ENCODE measurements at regions not wholly inside any gene's neighbourhood (a gene's known extent, or its start where the extent isn't known, plus 50 kb on each side); places are given as distances from the start of the nearest gene placed in this dataset.

DNA sequence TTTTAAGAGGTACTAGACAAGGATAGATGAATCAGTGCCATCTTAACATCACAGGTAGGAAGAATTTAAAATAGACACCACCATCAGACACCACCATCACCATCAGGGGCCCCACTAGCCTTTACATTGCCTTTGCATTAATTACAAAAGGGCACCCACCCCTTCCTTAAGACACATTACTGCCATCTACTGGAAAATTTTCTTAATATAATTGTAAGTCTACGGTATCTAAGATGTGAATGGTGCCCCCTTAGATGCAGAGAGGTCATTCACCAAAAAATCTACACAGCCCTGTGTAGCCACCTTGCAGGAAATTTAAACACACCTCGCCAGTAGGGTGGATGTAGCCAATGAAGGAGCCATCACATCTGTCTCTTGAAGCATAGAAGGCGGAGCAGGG, 184.1 kb downstream of the MID1IP1 start:
- Histone ChIP-seq H3K27me3 (ENCODE audit: control insufficient read depth, insufficient read depth, low read length) (peaks cover 17% of the 10 kb centered on the region), H3K27ac (ENCODE audit: low read length) (no peak overlapping the region), H3K9me3 (replicated peaks; ENCODE audit: control insufficient read depth, low read depth, low read length) (no peaks in the 10 kb centered on the region), H3K36me3 (ENCODE audit: control insufficient read depth, insufficient read depth, low read length) (no peaks in the 10 kb centered on the region), H3K4me3 (ENCODE audit: low read length) (no peak overlapping the region), H3K4me1 (ENCODE audit: control insufficient read depth, insufficient read depth, low read length) (no peaks in the 10 kb centered on the region)
- DNase-seq, result no peak
- 75% methylated on average over 1 of the region's 3 CpGs for WGBS (ENCODE audit: insufficient coverage)

DNA sequence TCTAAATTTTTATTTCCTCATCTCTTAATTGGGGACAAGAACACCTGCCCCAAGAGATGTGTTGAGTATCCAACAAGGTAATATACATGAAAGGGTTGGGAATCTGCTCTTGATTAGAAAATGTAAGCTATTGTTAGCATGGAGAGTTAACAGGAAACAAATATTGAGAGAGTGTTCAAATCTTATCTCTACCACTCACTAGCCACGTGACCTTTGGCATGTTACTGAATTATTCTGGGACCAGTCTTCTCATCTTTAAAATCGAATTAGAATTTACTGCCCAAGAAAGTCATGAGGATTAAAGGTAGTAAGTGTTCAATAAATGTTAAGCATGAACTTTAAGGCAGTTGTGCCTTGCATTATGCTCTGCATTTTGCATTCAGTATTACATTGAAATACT, 184.7 kb downstream of the MID1IP1 start:
- Histone ChIP-seq H3K27ac (ENCODE audit: low read length) (no peak overlapping the region), H3K4me3 (ENCODE audit: low read length) (no peak overlapping the region), H3K27me3 (ENCODE audit: control insufficient read depth, insufficient read depth, low read length) (peaks cover 17% of the 10 kb centered on the region), H3K36me3 (ENCODE audit: control insufficient read depth, insufficient read depth, low read length) (no peaks in the 10 kb centered on the region), H3K9me3 (replicated peaks; ENCODE audit: control insufficient read depth, low read depth, low read length) (no peaks in the 10 kb centered on the region), H3K4me1 (ENCODE audit: control insufficient read depth, insufficient read depth, low read length) (no peaks in the 10 kb centered on the region)
- WGBS (ENCODE audit: insufficient coverage), result no CpG with 5 or more reads among the region's 2 CpGs
- DNase-seq, result no peak

DNA sequence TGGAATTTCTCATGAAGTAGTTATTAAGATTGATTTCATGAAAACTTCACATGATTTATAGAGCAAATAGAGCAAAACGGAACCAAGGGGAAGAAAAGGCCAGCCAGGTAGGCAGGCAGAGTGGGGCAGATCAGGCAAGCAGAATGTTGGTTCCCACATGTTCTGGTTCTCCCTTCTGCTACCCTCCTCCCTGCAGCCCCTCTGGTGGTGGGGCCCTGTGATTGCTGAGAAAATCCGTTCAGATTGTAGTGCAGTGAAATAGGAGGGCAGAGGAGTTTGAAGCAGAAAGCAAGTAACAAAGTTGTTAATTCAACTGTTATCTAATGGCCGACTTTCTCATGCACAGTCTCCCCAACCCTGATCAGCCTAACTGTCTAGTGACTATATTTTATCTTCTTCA, 185.3 kb downstream of the MID1IP1 start:
- Histone ChIP-seq H3K4me3 (ENCODE audit: low read length) (no peak overlapping the region), H3K27me3 (ENCODE audit: control insufficient read depth, insufficient read depth, low read length) (peaks cover 17% of the 10 kb centered on the region), H3K27ac (ENCODE audit: low read length) (no peak overlapping the region), H3K4me1 (ENCODE audit: control insufficient read depth, insufficient read depth, low read length) (no peaks in the 10 kb centered on the region), H3K36me3 (ENCODE audit: control insufficient read depth, insufficient read depth, low read length) (no peaks in the 10 kb centered on the region), H3K9me3 (replicated peaks; ENCODE audit: control insufficient read depth, low read depth, low read length) (no peaks in the 10 kb centered on the region)
- DNase-seq, result no peak
- WGBS (ENCODE audit: insufficient coverage), result no CpG with 5 or more reads among the region's 3 CpGs

DNA sequence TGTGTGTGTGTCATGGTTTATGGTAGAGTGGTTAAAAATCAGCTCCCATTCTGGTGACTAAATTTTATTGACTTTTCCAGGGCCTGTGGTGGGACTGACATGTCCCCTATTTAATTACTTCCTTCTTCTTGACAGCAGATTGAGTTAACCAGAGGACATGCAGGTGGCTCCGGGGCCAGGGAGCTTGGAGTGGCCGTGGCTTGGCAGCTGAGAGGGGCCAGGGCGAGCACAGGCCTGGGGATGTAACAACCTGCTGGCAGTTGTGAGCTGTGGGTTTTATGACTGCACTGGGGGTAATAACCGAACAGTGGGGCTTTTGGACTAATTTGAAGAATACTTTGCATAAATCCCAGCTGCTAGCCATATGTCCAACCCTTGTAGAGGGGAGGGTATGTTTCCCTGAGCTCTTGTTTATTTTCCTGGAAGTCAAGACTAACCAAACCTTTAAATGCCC, 186.0 kb downstream of the MID1IP1 start:
- Histone ChIP-seq H3K4me3 (ENCODE audit: low read length) (no peak overlapping the region), H3K9me3 (replicated peaks; ENCODE audit: control insufficient read depth, low read depth, low read length) (no peaks in the 10 kb centered on the region), H3K27ac (ENCODE audit: low read length) (no peak overlapping the region), H3K4me1 (ENCODE audit: control insufficient read depth, insufficient read depth, low read length) (no peaks in the 10 kb centered on the region), H3K36me3 (ENCODE audit: control insufficient read depth, insufficient read depth, low read length) (no peaks in the 10 kb centered on the region), H3K27me3 (ENCODE audit: control insufficient read depth, insufficient read depth, low read length) (peaks cover 18% of the 10 kb centered on the region)
- 34% methylated on average over 4 of the region's 4 CpGs for WGBS (ENCODE audit: insufficient coverage)
- no peak for DNase-seq

DNA sequence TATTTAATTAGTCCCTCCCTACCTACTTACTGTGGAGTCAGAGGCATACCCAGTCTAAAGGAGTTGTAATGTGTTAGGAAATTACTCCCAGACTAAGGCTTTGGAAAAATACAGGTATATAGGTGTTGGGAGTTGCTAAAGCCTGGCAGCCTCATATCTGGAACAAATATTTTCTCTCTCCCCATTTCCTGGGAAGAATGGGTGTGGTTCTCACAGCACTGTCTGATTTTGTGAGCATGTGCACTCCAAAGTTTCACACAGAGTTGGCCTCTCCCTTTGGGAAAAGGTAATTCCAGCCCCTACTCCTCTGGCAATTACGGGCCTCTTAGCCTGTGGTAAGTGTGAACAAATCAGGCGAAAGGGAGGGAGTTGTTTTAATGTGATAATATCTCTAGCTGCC, 187.0 kb downstream of the MID1IP1 start:
- H3K36me3 ChIP-seq (ENCODE audit: control insufficient read depth, insufficient read depth, low read length), result no peaks in the 10 kb centered on the region
- no peaks in the 10 kb centered on the region for H3K4me1 ChIP-seq (ENCODE audit: control insufficient read depth, insufficient read depth, low read length)
- DNase-seq, result no peak
- 80% methylated on average over 1 of the region's 2 CpGs for WGBS (ENCODE audit: insufficient coverage)
- H3K9me3 ChIP-seq (replicated peaks; ENCODE audit: control insufficient read depth, low read depth, low read length), result no peaks in the 10 kb centered on the region
- H3K27ac ChIP-seq (ENCODE audit: low read length), result no peak overlapping the region
- H3K4me3 ChIP-seq (ENCODE audit: low read length), result no peak overlapping the region
- peaks cover 19% of the 10 kb centered on the region for H3K27me3 ChIP-seq (ENCODE audit: control insufficient read depth, insufficient read depth, low read length)

DNA sequence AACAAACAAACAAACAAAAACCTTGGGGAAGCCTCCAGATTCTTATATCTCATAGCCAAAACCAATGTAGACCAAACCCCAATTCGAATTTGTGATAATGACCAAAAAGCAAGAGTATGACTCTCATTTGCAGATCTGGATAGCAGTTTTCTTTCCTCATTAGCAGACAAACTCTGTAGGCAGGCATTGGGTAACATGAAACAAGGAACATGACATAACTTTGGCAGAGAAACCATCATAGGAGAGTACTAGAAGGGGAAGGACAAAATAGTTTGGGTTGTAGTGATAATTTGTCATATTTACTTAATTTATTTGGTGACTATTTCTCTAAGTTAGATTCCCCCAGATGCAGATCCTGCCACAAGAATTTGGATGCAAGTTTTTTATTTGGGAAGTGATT, 187.8 kb downstream of the MID1IP1 start:
- no peak overlapping the region for H3K27ac ChIP-seq (ENCODE audit: low read length)
- no CpG with 5 or more reads among the region's 1 CpG for WGBS (ENCODE audit: insufficient coverage)

DNA sequence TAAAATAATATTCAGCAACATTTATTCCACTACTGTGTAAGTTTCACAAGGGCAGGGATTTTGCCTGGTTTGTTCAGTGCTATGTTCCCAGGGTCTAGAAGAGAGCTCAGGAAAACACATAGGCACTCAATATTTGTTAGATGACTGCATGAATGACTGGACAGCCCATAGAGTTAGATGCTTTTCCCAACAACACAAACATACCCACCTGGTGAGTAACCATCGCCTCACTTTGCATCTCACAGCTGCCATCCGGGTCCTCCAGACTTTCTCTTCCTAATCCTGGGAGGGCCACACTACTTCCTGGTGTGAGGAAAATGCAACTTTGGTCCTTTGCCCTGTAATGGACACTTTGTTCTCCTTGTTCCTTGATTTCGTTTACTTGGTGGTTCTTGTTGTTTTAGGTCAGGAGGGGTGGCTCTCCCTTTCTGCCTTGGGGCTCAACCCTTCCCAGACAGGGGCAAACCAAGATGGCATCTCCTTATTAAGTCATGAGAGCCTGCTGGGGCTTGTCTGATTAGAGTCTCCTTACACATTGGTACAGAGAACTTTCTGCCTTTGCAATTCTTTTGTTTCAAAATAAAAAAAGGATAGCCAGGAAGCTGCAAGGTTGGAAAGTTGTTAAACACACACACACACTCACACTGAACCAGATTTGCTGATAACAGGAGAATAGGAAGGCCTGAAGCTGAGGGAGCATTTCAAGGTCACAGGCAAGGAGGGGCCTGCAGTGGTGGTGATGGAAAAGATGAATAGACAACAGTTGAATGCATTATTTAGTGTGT, 190.6 kb downstream of the MID1IP1 start:
- 57% methylated on average over 1 of the region's 3 CpGs for WGBS (ENCODE audit: insufficient coverage)
- H3K9me3 ChIP-seq (replicated peaks; ENCODE audit: control insufficient read depth, low read depth, low read length), result no peaks in the 10 kb centered on the region
- no peak overlapping the region for H3K27ac ChIP-seq (ENCODE audit: low read length)
- H3K4me3 ChIP-seq (ENCODE audit: low read length), result no peak overlapping the region
- H3K4me1 ChIP-seq (ENCODE audit: control insufficient read depth, insufficient read depth, low read length), result no peaks in the 10 kb centered on the region
- H3K27me3 ChIP-seq (ENCODE audit: control insufficient read depth, insufficient read depth, low read length), result peaks cover 15% of the 10 kb centered on the region
- no peaks in the 10 kb centered on the region for H3K36me3 ChIP-seq (ENCODE audit: control insufficient read depth, insufficient read depth, low read length)
- DNase-seq, result peak; percentile 22

More for the DNA sequence above, 187.8 kb downstream of the MID1IP1 start:
- DNase-seq, result no peak
- no peak overlapping the region for H3K4me3 ChIP-seq (ENCODE audit: low read length)
- no peaks in the 10 kb centered on the region for H3K4me1 ChIP-seq (ENCODE audit: control insufficient read depth, insufficient read depth, low read length)
- H3K27me3 ChIP-seq (ENCODE audit: control insufficient read depth, insufficient read depth, low read length), result peaks cover 18% of the 10 kb centered on the region
- no peaks in the 10 kb centered on the region for H3K36me3 ChIP-seq (ENCODE audit: control insufficient read depth, insufficient read depth, low read length)
- no peaks in the 10 kb centered on the region for H3K9me3 ChIP-seq (replicated peaks; ENCODE audit: control insufficient read depth, low read depth, low read length)

DNA sequence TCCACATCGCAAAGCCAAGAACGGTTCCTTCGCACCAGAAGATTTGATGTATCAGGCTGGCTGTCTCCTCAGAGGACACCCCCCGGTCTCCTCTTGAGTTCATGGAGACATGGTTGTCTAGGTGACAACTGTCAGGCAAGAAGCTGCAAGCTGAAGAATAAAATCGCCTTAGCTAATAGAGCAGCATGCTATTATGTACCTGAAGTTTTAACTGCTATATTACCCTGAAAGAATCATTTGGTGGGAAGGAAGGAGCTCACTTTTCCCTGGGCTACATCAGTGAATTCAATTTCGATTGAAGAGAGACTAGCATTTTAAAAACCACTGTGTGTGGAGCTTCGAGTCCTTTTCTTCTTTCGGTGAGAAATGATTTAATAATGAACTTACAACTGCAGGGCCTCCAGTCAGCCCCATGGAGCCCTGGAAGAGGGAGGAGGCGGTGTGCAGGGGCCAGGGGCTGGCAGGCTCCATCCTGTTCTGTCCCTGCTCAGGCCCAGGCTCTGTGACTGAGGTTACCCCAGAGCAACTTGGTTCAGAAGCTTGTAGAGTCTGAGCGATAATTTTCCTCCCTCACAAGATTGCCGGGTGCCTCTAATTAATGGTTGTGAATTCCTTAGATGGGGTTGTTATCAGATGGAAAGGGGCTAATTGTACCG, 191.3 kb downstream of the MID1IP1 start:
- H3K27me3 ChIP-seq (ENCODE audit: control insufficient read depth, insufficient read depth, low read length), result peaks cover 10% of the 10 kb centered on the region
- no peak overlapping the region for H3K4me3 ChIP-seq (ENCODE audit: low read length)
- no peaks in the 10 kb centered on the region for H3K36me3 ChIP-seq (ENCODE audit: control insufficient read depth, insufficient read depth, low read length)
- 71% methylated on average over 7 of the region's 12 CpGs for WGBS (ENCODE audit: insufficient coverage)
- no peak for DNase-seq
- no peaks in the 10 kb centered on the region for H3K9me3 ChIP-seq (replicated peaks; ENCODE audit: control insufficient read depth, low read depth, low read length)
- no peak overlapping the region for H3K27ac ChIP-seq (ENCODE audit: low read length)
- no peaks in the 10 kb centered on the region for H3K4me1 ChIP-seq (ENCODE audit: control insufficient read depth, insufficient read depth, low read length)

DNA sequence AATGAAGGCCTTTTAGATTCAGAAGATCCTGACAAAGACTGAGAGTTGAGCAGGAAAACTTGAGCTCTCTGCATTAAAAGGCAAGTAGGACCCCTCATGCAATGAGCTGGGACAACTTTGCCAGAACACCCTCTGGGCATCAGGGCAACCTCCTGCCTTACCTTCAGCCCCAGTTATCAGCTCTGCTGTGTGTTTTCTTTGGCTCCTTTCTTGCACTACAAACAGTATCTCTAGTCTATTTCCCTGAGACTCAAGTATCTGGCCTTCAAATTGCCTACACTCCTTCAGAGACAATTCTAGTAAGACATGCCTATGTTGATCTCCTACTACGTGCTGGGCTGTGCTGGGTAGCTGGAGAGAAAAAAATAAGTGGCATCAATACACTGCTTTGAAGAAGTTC, 192.2 kb downstream of the MID1IP1 start:
- Histone ChIP-seq H3K9me3 (replicated peaks; ENCODE audit: control insufficient read depth, low read depth, low read length) (no peaks in the 10 kb centered on the region), H3K27ac (ENCODE audit: low read length) (no peak overlapping the region), H3K4me3 (ENCODE audit: low read length) (no peak overlapping the region), H3K27me3 (ENCODE audit: control insufficient read depth, insufficient read depth, low read length) (peaks cover 10% of the 10 kb centered on the region), H3K36me3 (ENCODE audit: control insufficient read depth, insufficient read depth, low read length) (no peaks in the 10 kb centered on the region), H3K4me1 (ENCODE audit: control insufficient read depth, insufficient read depth, low read length) (no peaks in the 10 kb centered on the region)
- no peak for DNase-seq
- no CpG with 5 or more reads among the region's 1 CpG for WGBS (ENCODE audit: insufficient coverage)

DNA sequence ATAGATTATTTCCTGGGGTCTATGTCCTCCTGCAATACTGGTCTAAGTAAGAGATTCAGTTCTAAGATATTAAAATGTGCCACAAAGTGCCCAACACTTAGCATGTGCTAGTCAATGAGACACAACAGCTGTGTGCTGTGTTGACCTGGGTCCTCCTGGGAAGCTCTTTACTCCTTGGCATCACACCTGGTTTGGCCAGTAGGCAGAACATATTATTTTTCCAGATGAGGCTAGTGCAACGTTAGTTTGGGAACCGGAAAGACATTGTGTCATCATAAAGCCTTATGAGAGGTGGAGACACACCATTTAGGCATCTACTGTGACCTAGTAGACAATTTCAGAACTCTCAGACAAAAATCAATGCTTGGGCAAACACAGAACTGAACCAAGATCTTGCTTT, 197.8 kb downstream of the MID1IP1 start:
- H3K27me3 ChIP-seq (ENCODE audit: control insufficient read depth, insufficient read depth, low read length), result peaks cover 7% of the 10 kb centered on the region
- no peak overlapping the region for H3K4me3 ChIP-seq (ENCODE audit: low read length)
- H3K36me3 ChIP-seq (ENCODE audit: control insufficient read depth, insufficient read depth, low read length), result no peaks in the 10 kb centered on the region
- H3K4me1 ChIP-seq (ENCODE audit: control insufficient read depth, insufficient read depth, low read length), result no peaks in the 10 kb centered on the region
- DNase-seq, result no peak
- H3K27ac ChIP-seq (ENCODE audit: low read length), result no peak overlapping the region
- no peaks in the 10 kb centered on the region for H3K9me3 ChIP-seq (replicated peaks; ENCODE audit: control insufficient read depth, low read depth, low read length)
- WGBS (ENCODE audit: insufficient coverage), result 58% methylated on average over 2 of the region's 2 CpGs

All from muscle of leg (tissue), 3 donors.